ENCODE measurements at regions not wholly inside any gene's neighbourhood (a gene's known extent, or its start where the extent isn't known, plus 50 kb on each side); places are given as distances from the start of the nearest gene placed in this dataset.

- Histone ChIP-seq H3K27ac (ENCODE audit: low read depth, low read length) (no peak overlapping the region), H3K4me1 (ENCODE audit: insufficient read depth, low read length) (no peaks in the 10 kb centered on the region), H3K27me3 (ENCODE audit: insufficient read depth, low read length) (no peaks in the 10 kb centered on the region), H3K4me3 (ENCODE audit: low read length in 2 of 2) (no peak overlapping the region), H3K9me3 (ENCODE audit: control insufficient read depth in 1 of 2, low read length in 2 of 2) (no peaks in the 10 kb centered on the region), H3K36me3 (ENCODE audit: insufficient read depth, low read length) (no peaks in the 10 kb centered on the region)
- H3K4me1 Mint-ChIP-seq = no peaks in the 10 kb centered on the region
- H3K4me3 Mint-ChIP-seq = no peak overlapping the region
- POLR2A ChIA-PET (ENCODE audit: partially characterized antibody) = no interaction called here
- peaks cover 0 to 9% (median under 1%) of the 10 kb centered on the region in 8 donors for H3K9me3 Mint-ChIP-seq
- no peak overlapping the region for H3K27ac Mint-ChIP-seq
- no peaks in the 10 kb centered on the region for H3K27me3 Mint-ChIP-seq
- intact Hi-C loops (cut with micrococcal nuclease) = no loop called here
- no peak for DNase-seq
- CTCF ChIA-PET (ENCODE audit: partially characterized antibody) = no interaction called here
- H3K36me3 Mint-ChIP-seq = no peaks in the 10 kb centered on the region
Measured at GRCh38 chr5:167624053-167624452, 667.4 kb upstream of the WWC1 start.

DNA sequence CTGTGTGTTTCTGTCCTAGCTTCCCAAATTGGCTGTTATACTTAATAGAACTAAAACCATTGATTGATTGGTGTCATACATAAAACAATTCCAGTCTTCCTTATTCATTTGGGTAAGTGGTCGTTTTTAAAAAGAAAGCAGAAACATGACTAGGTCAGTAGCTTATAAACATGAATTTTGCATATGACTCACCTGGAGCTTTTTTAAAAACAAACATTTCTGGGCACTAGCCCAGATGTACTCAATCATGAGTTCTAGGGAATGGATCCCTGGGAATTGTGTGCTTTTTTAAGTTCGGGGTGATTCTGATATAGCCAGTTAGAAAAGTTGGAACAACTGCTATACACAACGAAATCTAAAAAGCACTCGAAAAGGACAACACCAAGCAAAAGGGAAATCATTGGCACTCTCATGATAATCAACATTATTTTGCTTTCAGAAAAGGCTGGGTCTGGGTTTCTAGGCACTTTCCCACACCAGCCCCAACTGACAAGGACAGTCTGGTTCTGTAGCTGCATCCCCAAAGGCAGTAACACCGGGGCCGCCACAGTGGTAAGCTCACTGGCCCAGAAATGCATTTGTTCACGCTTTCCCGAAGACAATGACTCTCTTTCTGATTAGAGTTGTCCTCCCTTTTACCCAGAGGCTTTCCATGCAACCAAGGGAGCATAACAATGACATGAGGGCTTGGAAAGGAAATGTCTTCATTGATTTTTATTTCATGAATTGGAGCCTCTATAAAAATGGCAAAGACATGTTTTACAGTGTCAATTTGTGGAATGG lies 664.9 kb upstream of the WWC1 start:
- POLR2A ChIA-PET (ENCODE audit: partially characterized antibody) = no interaction called here
- Mint-ChIP-seq H3K27ac (no peak overlapping the region), H3K4me3 (no peak overlapping the region), H3K4me1 (no peaks in the 10 kb centered on the region), H3K9me3 (peaks cover 0 to 9% (median 1%) of the 10 kb centered on the region in 8 donors), H3K36me3 (no peaks in the 10 kb centered on the region), H3K27me3 (no peaks in the 10 kb centered on the region)
- CTCF ChIA-PET (ENCODE audit: partially characterized antibody) = no interaction called here
- Histone ChIP-seq H3K4me1 (ENCODE audit: insufficient read depth, low read length) (no peaks in the 10 kb centered on the region), H3K36me3 (ENCODE audit: insufficient read depth, low read length) (no peaks in the 10 kb centered on the region), H3K27ac (ENCODE audit: low read depth, low read length) (no peak overlapping the region), H3K27me3 (ENCODE audit: insufficient read depth, low read length) (no peaks in the 10 kb centered on the region), H3K4me3 (ENCODE audit: low read length in 2 of 2) (no peak overlapping the region), H3K9me3 (ENCODE audit: control insufficient read depth in 1 of 2, low read length in 2 of 2) (no peaks in the 10 kb centered on the region)
- intact Hi-C loops (cut with micrococcal nuclease) = no loop called here
- DNase-seq = no peak

DNA sequence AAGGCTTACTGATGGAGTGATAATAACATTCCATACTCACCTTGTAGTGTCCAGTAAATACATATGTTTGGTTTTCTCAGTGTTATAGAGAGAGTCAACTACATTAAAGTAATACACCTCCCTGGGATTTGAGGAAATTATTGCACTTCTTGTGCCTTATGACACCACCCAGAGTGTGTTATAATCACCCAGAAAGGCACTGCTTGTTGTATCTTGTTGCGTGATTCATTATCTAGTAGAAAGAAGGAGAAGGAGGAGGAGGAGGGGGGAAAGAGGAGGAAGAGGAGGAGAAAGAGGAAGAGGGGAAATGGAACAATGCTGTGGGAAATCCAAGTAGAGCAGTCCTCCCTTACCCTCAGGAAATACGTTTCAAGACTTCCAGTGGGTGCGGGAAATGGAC lies 661.8 kb upstream of the WWC1 start:
- H3K27me3 Mint-ChIP-seq = no peaks in the 10 kb centered on the region

DNA sequence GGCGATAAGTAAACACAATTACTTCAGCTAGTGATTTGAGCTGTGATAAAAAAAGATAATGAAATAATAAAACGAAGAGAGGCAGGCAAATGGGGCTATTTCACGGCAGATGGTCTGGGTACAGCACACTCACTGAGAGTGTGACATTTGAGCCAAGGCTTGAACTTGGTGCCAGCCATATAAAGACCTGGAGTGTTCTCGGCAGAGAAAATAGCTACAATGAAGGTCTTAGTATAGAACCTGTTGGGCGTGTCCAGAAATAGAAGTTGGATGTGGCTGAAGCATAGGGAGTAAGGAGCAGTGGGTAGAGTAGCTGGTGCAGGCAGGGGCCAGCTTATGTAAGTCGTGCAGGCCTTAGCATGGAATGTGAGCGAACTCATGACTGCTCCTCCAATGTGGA lies 660.3 kb upstream of the WWC1 start:
- CTCF ChIA-PET (ENCODE audit: partially characterized antibody) = no interaction called here
- no peaks in the 10 kb centered on the region for H3K9me3 ChIP-seq (ENCODE audit: control insufficient read depth in 1 of 2, low read length in 2 of 2)
- Mint-ChIP-seq H3K27me3 (no peaks in the 10 kb centered on the region), H3K4me3 (no peak overlapping the region), H3K27ac (no peak overlapping the region), H3K9me3 (peaks cover 0 to 6% (median 4%) of the 10 kb centered on the region in 8 donors), H3K4me1 (no peaks in the 10 kb centered on the region), H3K36me3 (no peaks in the 10 kb centered on the region)
- H3K27ac ChIP-seq (ENCODE audit: low read depth, low read length) = no peak overlapping the region
- H3K4me3 ChIP-seq (ENCODE audit: low read length in 2 of 2) = no peak overlapping the region
- H3K4me1 ChIP-seq (ENCODE audit: insufficient read depth, low read length) = no peaks in the 10 kb centered on the region
- H3K27me3 ChIP-seq (ENCODE audit: insufficient read depth, low read length) = no peaks in the 10 kb centered on the region
- no peak for DNase-seq
- POLR2A ChIA-PET (ENCODE audit: partially characterized antibody) = no interaction called here
- intact Hi-C loops (cut with micrococcal nuclease) = no loop called here
- H3K36me3 ChIP-seq (ENCODE audit: insufficient read depth, low read length) = no peaks in the 10 kb centered on the region

More for the DNA sequence above, 661.8 kb upstream of the WWC1 start:
- Mint-ChIP-seq H3K4me1 (no peaks in the 10 kb centered on the region), H3K27ac (no peak overlapping the region), H3K36me3 (no peaks in the 10 kb centered on the region), H3K4me3 (no peak overlapping the region), H3K9me3 (peaks cover 0 to 9% (median 5%) of the 10 kb centered on the region in 8 donors)
- Histone ChIP-seq H3K4me3 (ENCODE audit: low read length in 2 of 2) (no peak overlapping the region), H3K36me3 (ENCODE audit: insufficient read depth, low read length) (no peaks in the 10 kb centered on the region), H3K27ac (ENCODE audit: low read depth, low read length) (no peak overlapping the region), H3K4me1 (ENCODE audit: insufficient read depth, low read length) (no peaks in the 10 kb centered on the region), H3K9me3 (ENCODE audit: control insufficient read depth in 1 of 2, low read length in 2 of 2) (no peaks in the 10 kb centered on the region), H3K27me3 (ENCODE audit: insufficient read depth, low read length) (no peaks in the 10 kb centered on the region)
- POLR2A ChIA-PET (ENCODE audit: partially characterized antibody) = no interaction called here
- DNase-seq = no peak
- CTCF ChIA-PET (ENCODE audit: partially characterized antibody) = no interaction called here
- intact Hi-C loops (cut with micrococcal nuclease) = no loop called here

- CTCF ChIA-PET (ENCODE audit: partially characterized antibody) = no interaction called here
- H3K9me3 Mint-ChIP-seq = peaks cover 0 to 6% (median 1%) of the 10 kb centered on the region in 8 donors
- no peaks in the 10 kb centered on the region for H3K27me3 Mint-ChIP-seq
- POLR2A ChIA-PET (ENCODE audit: partially characterized antibody) = no interaction called here
- H3K36me3 ChIP-seq (ENCODE audit: insufficient read depth, low read length) = no peaks in the 10 kb centered on the region
- no peak overlapping the region for H3K27ac ChIP-seq (ENCODE audit: low read depth, low read length)
- no peaks in the 10 kb centered on the region for H3K36me3 Mint-ChIP-seq
- H3K4me1 ChIP-seq (ENCODE audit: insufficient read depth, low read length) = no peaks in the 10 kb centered on the region
- DNase-seq = no peak
- no peaks in the 10 kb centered on the region for H3K9me3 ChIP-seq (ENCODE audit: control insufficient read depth in 1 of 2, low read length in 2 of 2)
- no peak overlapping the region for H3K4me3 ChIP-seq (ENCODE audit: low read length in 2 of 2)
- H3K4me3 Mint-ChIP-seq = no peak overlapping the region
- intact Hi-C loops (cut with micrococcal nuclease) = no loop called here
- H3K27ac Mint-ChIP-seq = no peak overlapping the region
- no peaks in the 10 kb centered on the region for H3K27me3 ChIP-seq (ENCODE audit: insufficient read depth, low read length)
- H3K4me1 Mint-ChIP-seq = no peaks in the 10 kb centered on the region
Measured at GRCh38 chr5:167633114-167633513, 658.3 kb upstream of the WWC1 start.

DNA sequence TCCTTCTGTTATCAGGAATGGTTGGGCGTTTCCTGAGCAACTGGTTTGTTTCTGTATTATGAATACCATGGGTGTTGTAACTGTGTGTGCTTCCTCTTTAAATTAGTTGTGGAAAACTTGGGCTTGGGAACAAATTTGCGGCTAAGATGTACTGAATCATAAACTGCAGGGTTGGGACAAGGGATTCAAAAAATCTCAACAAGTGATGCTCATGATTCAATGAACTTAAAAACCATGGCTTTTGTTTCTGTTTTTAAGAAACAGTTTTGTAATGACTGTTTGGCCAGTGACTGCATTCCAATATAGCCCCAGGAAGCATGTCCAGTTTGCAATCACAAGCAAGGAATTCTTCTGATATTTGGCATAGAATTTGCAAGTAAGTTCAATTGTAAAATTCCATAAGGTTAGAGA lies 657.5 kb upstream of the WWC1 start:
- no peaks in the 10 kb centered on the region for H3K36me3 ChIP-seq (ENCODE audit: insufficient read depth, low read length)
- ChIA-PET CTCF (ENCODE audit: partially characterized antibody) (no interaction called here), POLR2A (ENCODE audit: partially characterized antibody) (no interaction called here)
- H3K9me3 ChIP-seq (ENCODE audit: control insufficient read depth in 1 of 2, low read length in 2 of 2) = no peaks in the 10 kb centered on the region
- H3K27ac Mint-ChIP-seq = no peak overlapping the region
- no peaks in the 10 kb centered on the region for H3K27me3 ChIP-seq (ENCODE audit: insufficient read depth, low read length)
- intact Hi-C loops (cut with micrococcal nuclease) = no loop called here
- no peaks in the 10 kb centered on the region for H3K27me3 Mint-ChIP-seq
- H3K4me1 ChIP-seq (ENCODE audit: insufficient read depth, low read length) = no peaks in the 10 kb centered on the region
- no peaks in the 10 kb centered on the region for H3K36me3 Mint-ChIP-seq
- H3K27ac ChIP-seq (ENCODE audit: low read depth, low read length) = no peak overlapping the region
- peaks cover 0 to 6% (median 0%) of the 10 kb centered on the region in 8 donors for H3K9me3 Mint-ChIP-seq
- no peak overlapping the region for H3K4me3 Mint-ChIP-seq
- H3K4me3 ChIP-seq (ENCODE audit: low read length in 2 of 2) = no peak overlapping the region
- no peak for DNase-seq
- no peaks in the 10 kb centered on the region for H3K4me1 Mint-ChIP-seq

DNA sequence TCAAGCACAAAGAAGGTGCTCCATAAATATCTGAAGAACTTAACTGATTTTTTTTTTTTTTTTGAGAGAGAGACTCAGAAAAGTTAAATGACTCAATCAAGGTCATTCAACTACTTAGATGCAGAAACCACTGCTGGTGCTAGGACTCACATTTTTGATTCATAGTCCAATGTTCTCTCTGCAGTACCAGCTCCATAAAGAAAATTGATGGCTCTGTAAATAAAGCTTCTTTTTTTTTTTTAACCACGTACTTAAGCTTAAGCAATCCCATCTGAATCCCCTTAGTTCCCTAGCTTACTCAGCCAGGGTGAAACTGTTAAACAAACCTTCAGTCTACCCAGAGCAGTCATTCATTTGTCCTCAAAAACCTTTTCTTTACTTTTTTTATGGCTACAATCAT lies 657.0 kb upstream of the WWC1 start:
- H3K27ac ChIP-seq (ENCODE audit: low read depth, low read length) = no peak overlapping the region
- H3K36me3 Mint-ChIP-seq = no peaks in the 10 kb centered on the region
- peaks cover 0 to 6% (median 0%) of the 10 kb centered on the region in 8 donors for H3K9me3 Mint-ChIP-seq
- ChIA-PET CTCF (ENCODE audit: partially characterized antibody) (no interaction called here), POLR2A (ENCODE audit: partially characterized antibody) (no interaction called here)
- no peaks in the 10 kb centered on the region for H3K27me3 Mint-ChIP-seq
- H3K27me3 ChIP-seq (ENCODE audit: insufficient read depth, low read length) = no peaks in the 10 kb centered on the region
- no peak for DNase-seq
- H3K36me3 ChIP-seq (ENCODE audit: insufficient read depth, low read length) = no peaks in the 10 kb centered on the region
- intact Hi-C loops (cut with micrococcal nuclease) = no loop called here
- H3K4me1 ChIP-seq (ENCODE audit: insufficient read depth, low read length) = no peaks in the 10 kb centered on the region
- no peak overlapping the region for H3K27ac Mint-ChIP-seq
- H3K4me1 Mint-ChIP-seq = no peaks in the 10 kb centered on the region
- no peaks in the 10 kb centered on the region for H3K9me3 ChIP-seq (ENCODE audit: control insufficient read depth in 1 of 2, low read length in 2 of 2)
- H3K4me3 Mint-ChIP-seq = no peak overlapping the region
- no peak overlapping the region for H3K4me3 ChIP-seq (ENCODE audit: low read length in 2 of 2)

DNA sequence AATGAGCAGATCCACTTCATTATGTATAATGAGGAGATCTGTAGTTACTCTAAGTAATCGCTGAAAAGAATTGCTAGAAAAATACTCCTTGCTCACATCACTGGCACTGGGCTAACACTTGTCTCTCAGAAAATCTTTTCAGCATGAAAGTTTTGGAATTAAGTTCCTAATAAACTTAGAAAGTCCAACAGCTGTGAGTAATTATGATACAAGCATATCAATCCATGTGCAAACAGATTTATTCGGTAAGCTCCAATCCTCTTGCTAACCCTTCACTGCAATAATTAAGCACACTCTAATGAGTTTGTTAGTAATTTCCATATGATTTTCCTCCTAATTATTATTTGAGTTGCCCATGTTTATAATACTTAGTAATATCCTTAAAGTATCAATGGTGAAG lies 652.6 kb upstream of the WWC1 start:
- DNase-seq = no peak
- CTCF ChIA-PET (ENCODE audit: partially characterized antibody) = no interaction called here
- Histone ChIP-seq H3K36me3 (ENCODE audit: insufficient read depth, low read length) (no peaks in the 10 kb centered on the region), H3K4me1 (ENCODE audit: insufficient read depth, low read length) (no peaks in the 10 kb centered on the region), H3K9me3 (ENCODE audit: control insufficient read depth in 1 of 2, low read length in 2 of 2) (no peaks in the 10 kb centered on the region), H3K27me3 (ENCODE audit: insufficient read depth, low read length) (no peaks in the 10 kb centered on the region), H3K4me3 (ENCODE audit: low read length in 2 of 2) (no peak overlapping the region), H3K27ac (ENCODE audit: low read depth, low read length) (no peak overlapping the region)
- POLR2A ChIA-PET (ENCODE audit: partially characterized antibody) = no interaction called here
- intact Hi-C loops (cut with micrococcal nuclease) = no loop called here
- Mint-ChIP-seq H3K27ac (no peak overlapping the region), H3K4me3 (no peak overlapping the region), H3K27me3 (no peaks in the 10 kb centered on the region), H3K9me3 (no peaks in the 10 kb centered on the region), H3K4me1 (no peaks in the 10 kb centered on the region), H3K36me3 (no peaks in the 10 kb centered on the region)

All from CD4-positive, alpha-beta memory T cell (primary cell).